GM21825 (cell line): ENCODE measurements at regions not wholly inside any gene's neighbourhood (a gene's known extent, or its start where the extent isn't known, plus 50 kb on each side); places are given as distances from the start of the nearest gene placed in this dataset.

ENCODE experiments used
- ATAC-seq: cut with Tn5 transposase; IDR thresholded peaks from one replicate; pipeline ENCODE4 v1.9.1; 2021; ENCODE audit warnings: mild to moderate bottlenecking, moderate library complexity; ENCODE audit not compliant: unreplicated experiment

- ATAC-seq: peak; percentile 63
Measured at GRCh38 chr3:148331081-148331846, 366.4 kb upstream of the AGTR1 start.

- ATAC-seq: no peak
Measured at GRCh38 chr3:148332509-148332908, 365.2 kb upstream of the AGTR1 start.

- no peak for ATAC-seq
Measured at GRCh38 chr3:148333091-148333490, 364.6 kb upstream of the AGTR1 start.

- no peak for ATAC-seq
Measured at GRCh38 chr3:148335612-148336011, 362.1 kb upstream of the AGTR1 start.

GRCh38 chr3:148343416-148343815 is 354.3 kb upstream of the AGTR1 start:
- ATAC-seq: no peak

GRCh38 chr3:148344521-148344920 is 353.2 kb upstream of the AGTR1 start:
- ATAC-seq: no peak

GRCh38 chr3:148360051-148360450 is 337.7 kb upstream of the AGTR1 start:
- ATAC-seq: no peak

GRCh38 chr3:148366743-148367410 is 330.8 kb upstream of the AGTR1 start:
- ATAC-seq: no peak

- ATAC-seq: no peak
Measured at GRCh38 chr3:148367756-148368155, 329.9 kb upstream of the AGTR1 start.

- ATAC-seq: no peak
Measured at GRCh38 chr3:148369381-148369780, 328.3 kb upstream of the AGTR1 start.

GRCh38 chr3:148372206-148372875 is 325.4 kb upstream of the AGTR1 start:
- ATAC-seq: no peak

GRCh38 chr3:148373961-148374360 is 323.7 kb upstream of the AGTR1 start:
- ATAC-seq: no peak

GRCh38 chr3:148379763-148380382 is 317.8 kb upstream of the AGTR1 start:
- peak; percentile 86 for ATAC-seq

GRCh38 chr3:148381051-148381450 is 316.7 kb upstream of the AGTR1 start:
- ATAC-seq: no peak

- ATAC-seq: no peak
Measured at GRCh38 chr3:148389916-148390315, 307.8 kb upstream of the AGTR1 start.

GRCh38 chr3:148395821-148396220 is 301.9 kb upstream of the AGTR1 start:
- no peak for ATAC-seq

GRCh38 chr3:148400754-148401153 is 296.9 kb upstream of the AGTR1 start:
- ATAC-seq: no peak

- ATAC-seq: no peak
Measured at GRCh38 chr3:148408667-148409066, 289.0 kb upstream of the AGTR1 start.

GRCh38 chr3:148420242-148420641 is 277.5 kb upstream of the AGTR1 start:
- ATAC-seq: no peak

GRCh38 chr3:148428862-148429605 is 268.7 kb upstream of the AGTR1 start:
- no peak for ATAC-seq

GRCh38 chr3:148433665-148434064 is 264.0 kb upstream of the AGTR1 start:
- ATAC-seq: no peak
